ENCODE measurements at regions not wholly inside any gene's neighbourhood (a gene's known extent, or its start where the extent isn't known, plus 50 kb on each side); places are given as distances from the start of the nearest gene placed in this dataset.

- H2BK20ac ChIP-seq (ENCODE audit: low read depth, low read length, poor library complexity, severe bottlenecking), result no peak overlapping the region
- H2BK12ac ChIP-seq (ENCODE audit: insufficient read length, low read depth, low read length), result no peak overlapping the region
- Mint-ChIP-seq H3K36me3 (ENCODE audit: insufficient read depth in 1 of 3, low read depth in 3 of 3) (no peaks in the 10 kb centered on the region), H3K27me3 (ENCODE audit: low read depth) (peaks cover 5% of the 10 kb centered on the region), H3K4me1 (peaks cover 15% of the 10 kb centered on the region in 2 experiments), H3K27ac (no peak overlapping the region), H3K4me3 (no peak overlapping the region), H3K9me3 (peaks cover 4 to 11% of the 10 kb centered on the region in 2 experiments; a peak in 2 of 5 replicates)
- H3K14ac ChIP-seq (ENCODE audit: insufficient read depth, low read length), result no peak overlapping the region
- no peak overlapping the region for H4K91ac ChIP-seq (ENCODE audit: insufficient read length, low read depth, low read length)
- no peaks in the 10 kb centered on the region for H3K23me2 ChIP-seq (ENCODE audit: insufficient read length, low read depth, low read length, poor library complexity, severe bottlenecking)
- H3K9me3 ChIP-seq (ENCODE audit: control insufficient read depth, low read depth, low read length), result no peaks in the 10 kb centered on the region
- H2BK5ac ChIP-seq (ENCODE audit: insufficient read length, low read length), result no peak overlapping the region
- H3K27ac ChIP-seq (ENCODE audit: insufficient read length, low read depth, low read length), result no peak overlapping the region
- H3K56ac ChIP-seq (ENCODE audit: insufficient read length, low read depth, low read length), result no peak overlapping the region
- H3K4me1 ChIP-seq (ENCODE audit: insufficient read depth, low read length), result peaks cover 4% of the 10 kb centered on the region; the same call in 1 of the 2 replicates
- no peak overlapping the region for H2BK120ac ChIP-seq (ENCODE audit: low read depth, low read length, poor library complexity, severe bottlenecking)
- no peak overlapping the region for H3K9ac ChIP-seq (ENCODE audit: extremely low read depth, insufficient read length, low read length)
- no peak overlapping the region for H2AFZ ChIP-seq (ENCODE audit: low read length)
- H2BK15ac ChIP-seq (ENCODE audit: low read depth, low read length), result no peak overlapping the region
- H4K20me1 ChIP-seq (ENCODE audit: control insufficient read depth, insufficient read depth, insufficient read length), result no peaks in the 10 kb centered on the region
- no peaks in the 10 kb centered on the region for H3K79me1 ChIP-seq (ENCODE audit: insufficient read depth, low read depth, low read length, poor library complexity, severe bottlenecking)
- no peak overlapping the region for H3K23ac ChIP-seq (ENCODE audit: insufficient read length, low read depth, low read length)
- H3T11ph ChIP-seq (ENCODE audit: low read length), result no peak overlapping the region
- H3K4me2 ChIP-seq (ENCODE audit: insufficient read depth, insufficient read length, low read length), result no peak overlapping the region
- no peak overlapping the region for H3K18ac ChIP-seq (ENCODE audit: insufficient read length, low read depth, low read length)
- no peaks in the 10 kb centered on the region for H3K79me2 ChIP-seq (ENCODE audit: insufficient read depth, low read length)
- no CpG with 5 or more reads among the region's 1 CpG for WGBS (ENCODE audit: extremely low coverage, insufficient read length, low lambda C conversion rate)
- DNase-seq, result no peak
- no peaks in the 10 kb centered on the region for H3K27me3 ChIP-seq (ENCODE audit: insufficient read depth, low read length)
- H4K5ac ChIP-seq (ENCODE audit: insufficient read length, low read depth, low read length), result no peak overlapping the region
- TF ChIP-seq, protein P1, sequence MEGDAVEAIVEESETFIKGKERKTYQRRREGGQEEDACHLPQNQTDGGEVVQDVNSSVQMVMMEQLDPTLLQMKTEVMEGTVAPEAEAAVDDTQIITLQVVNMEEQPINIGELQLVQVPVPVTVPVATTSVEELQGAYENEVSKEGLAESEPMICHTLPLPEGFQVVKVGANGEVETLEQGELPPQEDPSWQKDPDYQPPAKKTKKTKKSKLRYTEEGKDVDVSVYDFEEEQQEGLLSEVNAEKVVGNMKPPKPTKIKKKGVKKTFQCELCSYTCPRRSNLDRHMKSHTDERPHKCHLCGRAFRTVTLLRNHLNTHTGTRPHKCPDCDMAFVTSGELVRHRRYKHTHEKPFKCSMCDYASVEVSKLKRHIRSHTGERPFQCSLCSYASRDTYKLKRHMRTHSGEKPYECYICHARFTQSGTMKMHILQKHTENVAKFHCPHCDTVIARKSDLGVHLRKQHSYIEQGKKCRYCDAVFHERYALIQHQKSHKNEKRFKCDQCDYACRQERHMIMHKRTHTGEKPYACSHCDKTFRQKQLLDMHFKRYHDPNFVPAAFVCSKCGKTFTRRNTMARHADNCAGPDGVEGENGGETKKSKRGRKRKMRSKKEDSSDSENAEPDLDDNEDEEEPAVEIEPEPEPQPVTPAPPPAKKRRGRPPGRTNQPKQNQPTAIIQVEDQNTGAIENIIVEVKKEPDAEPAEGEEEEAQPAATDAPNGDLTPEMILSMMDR (conservative IDR thresholded peaks at IDR 0.05), result no peak
- no peak overlapping the region for H4K8ac ChIP-seq (replicated peaks; ENCODE audit: insufficient read length, low read depth, low read length)
- no peak overlapping the region for H2AK5ac ChIP-seq (ENCODE audit: insufficient read length, low read length)
- no peak overlapping the region for H3K4ac ChIP-seq (ENCODE audit: low read depth, low read length)
Measured at GRCh38 chr18:21979759-21980158, 189.6 kb upstream of the GATA6 start.

Measured in H9 (cell line).